NCI-H748 (cell line): ENCODE measurements at regions not wholly inside any gene's neighbourhood (a gene's known extent, or its start where the extent isn't known, plus 50 kb on each side); places are given as distances from the start of the nearest gene placed in this dataset.
"Not testable (repeated sequence)": the region's sequence is repeated elsewhere in the genome, so short reads cannot be mapped to it uniquely, and the experiment has no call there.

Experiments used
- DNase-seq: peaks from one replicate; lab custom pipeline; 2025; ENCODE audit not compliant: unreplicated experiment; lab: John Stamatoyannopoulos, UW

GRCh38 chr10:109418795-109419194, 504.5 kb downstream of the XPNPEP1 start:
- DNase-seq = no peak

GRCh38 chr10:109417803-109418202, 505.5 kb downstream of the XPNPEP1 start:
- no peak for DNase-seq

- no peak for DNase-seq
Observed at GRCh38 chr10:109412353-109412752, 511.0 kb downstream of the XPNPEP1 start.

GRCh38 chr10:109411917-109412316, 511.4 kb downstream of the XPNPEP1 start:
- no peak for DNase-seq

- no peak for DNase-seq
Observed at GRCh38 chr10:109405338-109405737, 518.0 kb downstream of the XPNPEP1 start.

GRCh38 chr10:109403551-109403950, 519.8 kb downstream of the XPNPEP1 start:
- no peak for DNase-seq

GRCh38 chr10:109393425-109393824, 529.9 kb downstream of the XPNPEP1 start:
- DNase-seq = no peak

- no peak for DNase-seq
Observed at GRCh38 chr10:109386921-109387320, 536.4 kb downstream of the XPNPEP1 start.

GRCh38 chr10:109386101-109386500, 537.2 kb downstream of the XPNPEP1 start:
- no peak for DNase-seq

- DNase-seq = no peak
Observed at GRCh38 chr10:109379186-109379585, 544.1 kb downstream of the XPNPEP1 start.

GRCh38 chr10:109374215-109374614, 549.1 kb downstream of the XPNPEP1 start:
- DNase-seq = no peak

GRCh38 chr10:109359316-109359715, 564.0 kb downstream of the XPNPEP1 start:
- no peak for DNase-seq

GRCh38 chr10:109358325-109358724, 565.0 kb downstream of the XPNPEP1 start:
- DNase-seq = no peak

GRCh38 chr10:109348324-109348723, 575.0 kb downstream of the XPNPEP1 start:
- no peak for DNase-seq

- DNase-seq = no peak
Observed at GRCh38 chr10:109343293-109343692, 580.0 kb downstream of the XPNPEP1 start.

- DNase-seq = no peak
Observed at GRCh38 chr10:109341986-109342385, 581.3 kb downstream of the XPNPEP1 start.

GRCh38 chr10:109328001-109328400, 595.3 kb downstream of the XPNPEP1 start:
- no peak for DNase-seq

GRCh38 chr10:109327266-109327665, 596.0 kb downstream of the XPNPEP1 start:
- DNase-seq = no peak

GRCh38 chr10:109324721-109325120, 598.6 kb downstream of the XPNPEP1 start:
- DNase-seq = no peak

- no peak for DNase-seq
Observed at GRCh38 chr10:109317746-109318366, 605.5 kb downstream of the XPNPEP1 start.

- not testable (repeated sequence) for DNase-seq
Observed at GRCh38 chr10:109314016-109314415, 609.3 kb downstream of the XPNPEP1 start.

GRCh38 chr10:109312555-109312954, 610.8 kb downstream of the XPNPEP1 start:
- DNase-seq = not testable (repeated sequence)

GRCh38 chr10:109308971-109309370, 614.3 kb downstream of the XPNPEP1 start:
- DNase-seq = no peak
